Mammary epithelial cell (primary cell): ENCODE measurements at regions not wholly inside any gene's neighbourhood (a gene's known extent, or its start where the extent isn't known, plus 50 kb on each side); places are given as distances from the start of the nearest gene placed in this dataset.

Source experiments
- CTCF ChIP-seq, 2 donors: IDR thresholded peaks in 1 of 2; conservative IDR thresholded peaks in 1 of 2; 2 replicates each; pipeline ENCODE4 v1.5.1; 2011 to 2012; ENCODE audit warnings: inconsistent platforms in 2 of 2, low read length in 2 of 2, mild to moderate bottlenecking in 2 of 2, control low read depth in 1 of 2, low read depth in 1 of 2; ENCODE audit not compliant: insufficient read depth in 1 of 2; ENCODE audit errors: extremely low read depth in 1 of 2
- EZH2 ChIP-seq: IDR thresholded peaks from 2 replicates; pipeline ENCODE4 v1.6.1; 2012; ENCODE audit warnings: low read length, inconsistent platforms, borderline replicate concordance

DNA sequence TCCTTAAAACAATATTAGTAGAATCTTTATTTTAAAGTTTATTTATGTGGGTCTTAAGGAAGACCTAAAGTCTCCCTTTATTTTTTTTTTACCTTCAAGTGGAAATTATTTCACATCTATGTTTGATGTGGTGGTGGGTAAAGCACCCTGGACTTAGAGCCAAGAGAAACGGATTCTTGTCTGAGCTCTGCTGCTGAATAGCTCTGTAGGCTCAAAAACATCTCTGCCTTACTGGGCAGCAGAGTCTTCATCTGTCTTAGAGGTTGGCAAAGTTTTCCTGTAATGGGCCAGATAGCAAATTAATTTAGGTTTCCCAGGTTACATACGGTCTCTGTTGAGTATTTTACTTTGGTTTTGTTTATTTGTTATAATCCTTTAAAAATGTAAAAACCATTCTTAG lies 136.5 kb downstream of the CEP135 start:
- no peak for TF ChIP-seq CTCF (conservative IDR thresholded peaks at IDR 0.05 in 1 of 2, IDR thresholded peaks at IDR 0.05 in 1 of 2; ENCODE audit: extremely low read depth in 1 of 2, insufficient read depth in 1 of 2, low read depth in 1 of 2, low read length in 2 of 2)
- TF ChIP-seq EZH2, result no peak
